ENCODE measurements at regions not wholly inside any gene's neighbourhood (a gene's known extent, or its start where the extent isn't known, plus 50 kb on each side); places are given as distances from the start of the nearest gene placed in this dataset.

GRCh38 chr6:145451029-145451428, 284.3 kb downstream of the EPM2A start:
- no peak overlapping the region for H3K4me3 ChIP-seq (ENCODE audit: low read length)
- no peak overlapping the region for H2AFZ ChIP-seq (ENCODE audit: low read length)
- no peak overlapping the region for H3K4me2 ChIP-seq (ENCODE audit: low read length)
- no peaks in the 10 kb centered on the region for H3K9me2 ChIP-seq (replicated peaks; ENCODE audit: low read length)
- no peaks in the 10 kb centered on the region for H4K20me1 ChIP-seq (ENCODE audit: low read length)
- DNase-seq = no peak
- no TSS peak for BruUV-seq (replicated peaks)
- TF ChIP-seq CTCF (conservative IDR thresholded peaks at IDR 0.05; ENCODE audit: low read depth, low read length) (no peak), EZH2 (IDR thresholded peaks at IDR 0.05; ENCODE audit: low read length, unreplicated experiment) (no peak), EZH2phosphoT487 (IDR thresholded peaks at IDR 0.05; ENCODE audit: borderline replicate concordance, low read length) (no peak)
- no peak overlapping the region for H3K9ac ChIP-seq (ENCODE audit: low read length)
- H3F3A ChIP-seq (ENCODE audit: low read length, unreplicated experiment) = no peaks in the 10 kb centered on the region
- H3K36me3 ChIP-seq (ENCODE audit: low read depth, low read length) = no peaks in the 10 kb centered on the region
- H3K9me3 ChIP-seq (ENCODE audit: low read length) = no peaks in the 10 kb centered on the region
- ChIA-PET POLR2A (ENCODE audit: unreplicated experiment) (no interaction called here), CTCF (no interaction called here)
- no peaks in the 10 kb centered on the region for H3K4me1 ChIP-seq (ENCODE audit: insufficient read depth, low read length)
- intact Hi-C loops (cut with micrococcal nuclease) = no loop called here
- no peaks in the 10 kb centered on the region for H3K27me3 ChIP-seq (ENCODE audit: low read length)
- no peak for ATAC-seq
- no peak overlapping the region for H3K27ac ChIP-seq (ENCODE audit: low read length)
- H3K79me2 ChIP-seq (ENCODE audit: low read length) = no peaks in the 10 kb centered on the region

GRCh38 chr6:145453376-145453775, 281.9 kb downstream of the EPM2A start:
- CTCF ChIA-PET = interaction anchor here (0.5 to 0.7 kb wide), 2 partner anchors 25 to 142 kb away, joined by 3 to 4 read pairs; no protein-coding TSS in a partner anchor
- no TSS peak for BruUV-seq (replicated peaks)
- H3K4me2 ChIP-seq (ENCODE audit: low read length) = no peak overlapping the region
- H3K4me1 ChIP-seq (ENCODE audit: insufficient read depth, low read length) = no peaks in the 10 kb centered on the region
- DNase-seq (no peak), ATAC-seq (no peak)
- H3K27me3 ChIP-seq (ENCODE audit: low read length) = no peaks in the 10 kb centered on the region
- H3F3A ChIP-seq (ENCODE audit: low read length, unreplicated experiment) = no peaks in the 10 kb centered on the region
- POLR2A ChIA-PET (ENCODE audit: unreplicated experiment) = no interaction called here
- H3K27ac ChIP-seq (ENCODE audit: low read length) = no peak overlapping the region
- H3K9ac ChIP-seq (ENCODE audit: low read length) = no peak overlapping the region
- no peak overlapping the region for H2AFZ ChIP-seq (ENCODE audit: low read length)
- no peaks in the 10 kb centered on the region for H3K79me2 ChIP-seq (ENCODE audit: low read length)
- no peaks in the 10 kb centered on the region for H3K9me2 ChIP-seq (replicated peaks; ENCODE audit: low read length)
- H3K36me3 ChIP-seq (ENCODE audit: low read depth, low read length) = no peaks in the 10 kb centered on the region
- intact Hi-C loops (cut with micrococcal nuclease) = no loop called here
- H4K20me1 ChIP-seq (ENCODE audit: low read length) = no peaks in the 10 kb centered on the region
- no peaks in the 10 kb centered on the region for H3K9me3 ChIP-seq (ENCODE audit: low read length)
- TF ChIP-seq EZH2phosphoT487 (IDR thresholded peaks at IDR 0.05; ENCODE audit: borderline replicate concordance, low read length) = no peak
- 0 out of 2 replicates have a peak, but pooled peaks have one; percentile 18 for TF ChIP-seq CTCF (conservative IDR thresholded peaks at IDR 0.05; ENCODE audit: low read depth, low read length)
- H3K4me3 ChIP-seq (ENCODE audit: low read length) = no peak overlapping the region

- H4K20me1 ChIP-seq (ENCODE audit: low read length) = no peaks in the 10 kb centered on the region
- H3K27me3 ChIP-seq (ENCODE audit: low read length) = no peaks in the 10 kb centered on the region
- no peak overlapping the region for H3K4me3 ChIP-seq (ENCODE audit: low read length)
- DNase-seq = no peak
- H3K36me3 ChIP-seq (ENCODE audit: low read depth, low read length) = no peaks in the 10 kb centered on the region
- no peak for ATAC-seq
- no peak overlapping the region for H3K27ac ChIP-seq (ENCODE audit: low read length)
- no peaks in the 10 kb centered on the region for H3F3A ChIP-seq (ENCODE audit: low read length, unreplicated experiment)
- H3K9me3 ChIP-seq (ENCODE audit: low read length) = no peaks in the 10 kb centered on the region
- no peak overlapping the region for H2AFZ ChIP-seq (ENCODE audit: low read length)
- no peaks in the 10 kb centered on the region for H3K9me2 ChIP-seq (replicated peaks; ENCODE audit: low read length)
- no peaks in the 10 kb centered on the region for H3K79me2 ChIP-seq (ENCODE audit: low read length)
- H3K9ac ChIP-seq (ENCODE audit: low read length) = no peak overlapping the region
- TF ChIP-seq EZH2phosphoT487 (IDR thresholded peaks at IDR 0.05; ENCODE audit: borderline replicate concordance, low read length) (no peak), EZH2 (IDR thresholded peaks at IDR 0.05; ENCODE audit: low read length, unreplicated experiment) (no peak), CTCF (conservative IDR thresholded peaks at IDR 0.05; ENCODE audit: low read depth, low read length) (no peak)
- ChIA-PET POLR2A (ENCODE audit: unreplicated experiment) (no interaction called here), CTCF (interaction anchor here (0.5 to 0.7 kb wide), 2 partner anchors 25 to 141 kb away, joined by 3 to 4 read pairs; no protein-coding TSS in a partner anchor)
- intact Hi-C loops (cut with micrococcal nuclease) = no loop called here
- BruUV-seq (replicated peaks) = no TSS peak
- H3K4me1 ChIP-seq (ENCODE audit: insufficient read depth, low read length) = no peaks in the 10 kb centered on the region
- no peak overlapping the region for H3K4me2 ChIP-seq (ENCODE audit: low read length)
These were observed 281.3 kb downstream of the EPM2A start for GRCh38 chr6:145454006-145454405.

Data from PC-3 (cell line).